ENCODE measurements at regions not wholly inside any gene's neighbourhood (a gene's known extent, or its start where the extent isn't known, plus 50 kb on each side); places are given as distances from the start of the nearest gene placed in this dataset.
"Not testable (repeated sequence)": the region's sequence is repeated elsewhere in the genome, so short reads cannot be mapped to it uniquely, and the experiment has no call there.

DNA sequence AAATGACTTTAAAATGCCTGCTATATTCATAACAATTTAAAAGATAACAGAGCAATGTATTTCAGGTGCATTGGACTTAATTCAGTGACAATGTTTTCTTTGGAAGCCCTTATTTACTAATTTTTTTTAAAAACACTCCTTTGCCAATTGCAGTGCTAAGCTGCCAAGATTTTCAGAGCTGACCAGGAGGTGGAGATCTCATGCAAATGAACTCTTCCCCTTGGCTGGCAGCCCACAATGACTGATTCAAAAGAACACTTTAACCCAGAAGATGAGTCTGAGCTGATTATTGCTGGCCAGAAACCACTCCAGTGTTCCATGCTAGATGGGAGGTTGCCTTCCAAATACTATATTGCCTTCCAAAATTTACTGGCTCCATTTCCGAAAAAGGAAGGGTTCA lies 128.3 kb upstream of the CCNH start:
- DNase-seq (ENCODE audit: low spot score) = no peak
- peak; percentile 1 for TF ChIP-seq CTCF (IDR thresholded peaks at IDR 0.05; ENCODE audit: borderline replicate concordance, control extremely low read depth, extremely low read depth, insufficient read depth, missing control alignments)
- in situ Hi-C loops (cut with MboI; ENCODE audit: low sequenced_read_pairs, unreplicated experiment) = no loop called here

DNA sequence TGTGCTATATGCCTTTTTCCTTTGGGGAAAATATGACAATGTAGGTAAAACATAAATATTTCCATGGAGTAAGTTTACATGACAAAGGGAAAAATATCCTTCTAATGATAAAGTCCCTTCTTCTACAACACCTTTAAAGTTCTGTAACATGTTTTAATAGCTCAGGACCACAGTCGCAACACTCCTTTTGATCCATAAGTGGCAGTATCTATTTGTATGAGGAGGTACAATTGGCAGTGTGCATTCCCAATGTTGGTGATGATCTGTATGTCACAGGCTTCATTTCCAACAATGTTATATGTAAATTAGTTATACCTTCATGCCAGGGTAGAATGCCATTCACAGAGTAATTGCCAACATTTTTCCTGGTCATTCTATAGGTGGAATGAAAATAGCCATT lies 127.1 kb upstream of the CCNH start:
- TF ChIP-seq CTCF (IDR thresholded peaks at IDR 0.05; ENCODE audit: borderline replicate concordance, control extremely low read depth, extremely low read depth, insufficient read depth, missing control alignments) = no peak
- in situ Hi-C loops (cut with MboI; ENCODE audit: low sequenced_read_pairs, unreplicated experiment) = no loop called here
- DNase-seq (ENCODE audit: low spot score) = no peak

DNA sequence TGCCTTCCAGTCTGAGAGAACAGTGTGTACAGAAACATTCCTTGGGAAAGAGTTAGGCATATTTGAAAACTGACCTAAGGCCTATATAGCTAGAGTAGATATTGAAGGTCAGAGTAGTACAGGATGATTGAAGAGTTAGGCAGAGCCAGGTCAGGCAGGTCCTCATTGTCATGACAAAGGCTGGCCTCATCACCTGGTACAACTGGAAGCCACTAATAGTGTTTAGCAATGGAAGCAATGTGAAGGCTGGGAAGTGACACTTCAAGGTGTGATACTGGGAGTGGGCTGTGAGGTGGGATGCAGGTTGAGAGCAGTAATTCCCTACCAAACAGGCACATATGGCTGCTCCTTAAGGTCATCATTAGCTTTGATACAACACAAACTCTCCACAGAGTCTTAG lies 123.6 kb upstream of the CCNH start:
- in situ Hi-C loops (cut with MboI; ENCODE audit: low sequenced_read_pairs, unreplicated experiment) = no loop called here
- no peak for TF ChIP-seq CTCF (IDR thresholded peaks at IDR 0.05; ENCODE audit: borderline replicate concordance, control extremely low read depth, extremely low read depth, insufficient read depth, missing control alignments)
- DNase-seq (ENCODE audit: low spot score) = no peak

DNA sequence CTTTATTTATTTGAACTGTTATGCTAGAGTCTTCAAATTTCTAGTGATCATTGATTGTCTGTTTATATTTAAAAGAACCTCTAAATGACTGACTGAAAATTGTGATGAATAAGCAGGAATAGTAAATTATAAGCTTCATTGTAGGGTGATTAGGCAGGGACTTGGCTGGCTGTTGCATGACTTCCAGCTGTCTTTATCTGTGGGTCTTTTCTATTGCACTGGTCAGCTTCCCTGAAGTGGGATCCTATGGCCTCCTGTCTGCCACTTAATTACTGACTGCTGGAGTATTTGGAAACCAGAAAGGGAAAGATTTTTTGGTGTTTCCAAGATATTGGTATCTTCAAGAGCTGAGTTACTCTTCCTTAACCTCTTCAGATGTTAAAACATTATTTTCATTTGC lies 123.0 kb upstream of the CCNH start:
- no peak for TF ChIP-seq CTCF (IDR thresholded peaks at IDR 0.05; ENCODE audit: borderline replicate concordance, control extremely low read depth, extremely low read depth, insufficient read depth, missing control alignments)
- no peak for DNase-seq (ENCODE audit: low spot score)
- in situ Hi-C loops (cut with MboI; ENCODE audit: low sequenced_read_pairs, unreplicated experiment) = no loop called here

DNA sequence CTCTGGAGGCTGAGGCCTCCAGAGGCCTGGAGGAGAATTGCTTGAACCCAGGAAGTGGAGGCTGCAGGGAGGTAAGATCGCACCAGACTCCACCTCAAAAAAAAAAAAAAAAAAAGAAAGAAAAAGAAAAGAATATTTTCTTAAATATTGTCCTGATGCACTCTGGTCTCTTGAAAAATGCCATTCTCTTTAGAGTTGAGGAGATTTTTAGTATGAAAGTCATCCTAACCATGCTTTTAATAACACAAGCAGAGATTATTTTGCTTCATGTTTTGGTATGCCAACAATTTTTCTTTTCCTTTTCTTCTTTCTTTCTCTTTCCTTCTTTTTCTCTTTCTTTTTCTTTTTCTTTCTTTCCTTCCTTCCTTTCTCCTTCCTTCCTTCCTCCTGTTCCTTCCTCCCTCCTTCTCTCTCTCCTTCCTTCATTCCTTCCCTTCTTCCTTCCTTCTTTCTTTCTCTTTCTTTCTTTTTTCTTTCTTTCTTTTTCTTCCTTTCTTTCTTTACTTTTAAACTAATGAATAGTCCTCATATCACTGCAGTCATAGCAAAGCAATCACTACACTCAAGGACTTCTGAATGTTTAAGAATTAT lies 116.9 kb upstream of the CCNH start:
- TF ChIP-seq CTCF (IDR thresholded peaks at IDR 0.05; ENCODE audit: borderline replicate concordance, control extremely low read depth, extremely low read depth, insufficient read depth, missing control alignments) = no peak
- DNase-seq (ENCODE audit: low spot score) = no peak
- in situ Hi-C loops (cut with MboI; ENCODE audit: low sequenced_read_pairs, unreplicated experiment) = no loop called here

DNA sequence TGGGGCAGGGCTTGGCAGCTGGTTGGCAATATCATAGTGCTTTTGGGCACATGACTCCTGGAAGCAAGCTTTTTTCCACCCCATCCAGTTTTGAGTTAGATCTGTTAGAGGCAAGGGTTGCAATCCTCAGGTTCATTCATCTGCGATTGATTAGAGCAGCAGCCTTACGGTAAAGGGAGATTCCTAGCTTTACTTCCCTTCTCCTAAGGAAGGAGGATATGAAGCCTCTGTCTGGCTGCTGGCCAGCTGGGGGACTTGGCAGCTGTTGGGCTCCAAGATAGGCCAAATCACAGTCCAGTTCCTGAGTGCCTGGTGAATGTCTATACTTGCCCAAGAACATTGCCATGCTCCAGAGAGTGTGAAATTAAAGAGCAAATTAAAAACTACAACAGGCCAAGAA lies 113.4 kb upstream of the CCNH start:
- no peak for DNase-seq (ENCODE audit: low spot score)
- in situ Hi-C loops (cut with MboI; ENCODE audit: low sequenced_read_pairs, unreplicated experiment) = no loop called here
- TF ChIP-seq CTCF (IDR thresholded peaks at IDR 0.05; ENCODE audit: borderline replicate concordance, control extremely low read depth, extremely low read depth, insufficient read depth, missing control alignments) = no peak

DNA sequence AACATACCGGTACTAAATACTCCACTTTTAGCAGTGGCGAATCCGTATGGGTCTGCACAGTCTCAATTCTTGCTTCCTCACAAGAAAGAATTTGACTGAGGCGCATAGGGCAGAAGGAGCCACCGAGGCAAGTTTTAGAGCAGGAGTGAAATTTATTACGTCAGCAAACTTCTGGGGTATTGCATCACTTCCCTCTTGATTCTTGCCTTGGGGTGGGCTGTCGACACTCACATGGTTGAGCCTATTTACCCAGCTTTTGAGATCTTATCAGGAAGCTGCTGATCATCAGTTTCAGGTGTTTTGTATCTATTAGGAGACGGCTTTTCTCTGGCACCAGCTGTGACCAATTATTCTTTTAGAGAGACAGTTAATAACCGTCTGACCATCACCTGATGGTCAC lies 111.5 kb upstream of the CCNH start:
- DNase-seq (ENCODE audit: low spot score) = no peak
- in situ Hi-C loops (cut with MboI; ENCODE audit: low sequenced_read_pairs, unreplicated experiment) = no loop called here
- no peak for TF ChIP-seq CTCF (IDR thresholded peaks at IDR 0.05; ENCODE audit: borderline replicate concordance, control extremely low read depth, extremely low read depth, insufficient read depth, missing control alignments)

DNA sequence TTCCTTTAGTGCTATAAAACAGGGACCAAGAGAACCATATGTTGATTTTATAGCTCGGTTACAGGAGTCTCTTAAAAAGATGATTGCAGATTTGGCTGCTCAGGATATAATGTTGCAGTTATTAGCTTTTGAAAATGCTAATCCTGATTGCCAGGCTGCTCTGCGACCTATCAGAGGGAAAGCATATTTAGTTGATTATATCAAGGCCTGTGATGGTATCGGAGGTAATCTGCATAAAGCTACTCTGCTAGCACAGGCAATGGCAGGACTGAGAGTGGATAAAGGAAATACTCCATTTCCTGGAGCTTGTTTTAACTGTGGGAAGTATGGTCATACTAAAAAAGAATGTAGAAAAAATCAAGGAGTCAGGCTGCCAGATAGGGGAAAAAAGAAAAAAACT lies 99.0 kb upstream of the CCNH start:
- DNase-seq (ENCODE audit: low spot score); in situ Hi-C loops (cut with MboI; ENCODE audit: low sequenced_read_pairs, unreplicated experiment): not testable (repeated sequence)

Measured in GM13976 (cell line).